Vagina (tissue), 2 donors: ENCODE measurements at regions not wholly inside any gene's neighbourhood (a gene's known extent, or its start where the extent isn't known, plus 50 kb on each side); places are given as distances from the start of the nearest gene placed in this dataset.

Source experiments
- CTCF ChIP-seq, 3 experiments: fragments of 450-650 bp in 2 of 3; fragments of 200-600 bp in 1 of 3; sonication (generic) in 1 of 3; IDR thresholded peaks; one replicate each; pipeline ENCODE4 v1.5.1; 2017 to 2019; ENCODE audit warnings: antibody characterized with exemption in 3 of 3, mild to moderate bottlenecking in 2 of 3, moderate library complexity in 2 of 3
- POLR2A ChIP-seq, 2 donors: fragments of 450-650 bp; IDR thresholded peaks; one replicate each; pipeline ENCODE4 v1.6.1; 2017; ENCODE audit warnings: antibody characterized with exemption in 2 of 2, mild to moderate bottlenecking in 2 of 2, moderate library complexity in 2 of 2

- TF ChIP-seq CTCF (IDR thresholded peaks at IDR 0.05): no peak
- TF ChIP-seq POLR2A (IDR thresholded peaks at IDR 0.05): no peak
Measured at GRCh38 chr10:60623627-60624026, 154.7 kb upstream of the CDK1 start.
